HUES64 (cell line): ENCODE measurements at regions not wholly inside any gene's neighbourhood (a gene's known extent, or its start where the extent isn't known, plus 50 kb on each side); places are given as distances from the start of the nearest gene placed in this dataset.

Experiments used
- H3K27ac ChIP-seq: 2 replicates; pipeline ENCODE4 v1.7.0; 2013; ENCODE audit warnings: low read depth, low read length, inconsistent platforms
- H3K27me3 ChIP-seq: 2 replicates; pipeline ENCODE4 v1.6.1; 2013; ENCODE audit warnings: mild to moderate bottlenecking, low read length; ENCODE audit not compliant: insufficient read depth
- H3K36me3 ChIP-seq: 2 replicates; pipeline ENCODE4 v1.6.1; 2013; ENCODE audit warnings: mild to moderate bottlenecking, low read length; ENCODE audit not compliant: insufficient read depth
- H3K4me1 ChIP-seq: 2 replicates; pipeline ENCODE4 v1.6.1; 2013; ENCODE audit warnings: mild to moderate bottlenecking, low read length, moderate library complexity; ENCODE audit not compliant: insufficient read depth
- H3K4me3 ChIP-seq: 2 replicates; pipeline ENCODE4 v1.5.1; 2013; ENCODE audit warnings: mild to moderate bottlenecking, low read length, moderate library complexity
- H3K9ac ChIP-seq: 2 replicates; pipeline ENCODE4 v1.6.1; 2013; ENCODE audit warnings: mild to moderate bottlenecking, low read depth, low read length
- H3K9me3 ChIP-seq: 2 replicates; pipeline ENCODE4 v1.6.1; 2013; ENCODE audit warnings: low read depth, low read length; ENCODE audit not compliant: insufficient read depth
- WGBS: fragments of 150-250, 120-280 bp; methylation state at CpG from one replicate; pipeline ENCODE4 v1.1.7; 2013; ENCODE audit warnings: missing lambda C conversion rate; 5-methylcytosine and 5-hydroxymethylcytosine counted together

DNA sequence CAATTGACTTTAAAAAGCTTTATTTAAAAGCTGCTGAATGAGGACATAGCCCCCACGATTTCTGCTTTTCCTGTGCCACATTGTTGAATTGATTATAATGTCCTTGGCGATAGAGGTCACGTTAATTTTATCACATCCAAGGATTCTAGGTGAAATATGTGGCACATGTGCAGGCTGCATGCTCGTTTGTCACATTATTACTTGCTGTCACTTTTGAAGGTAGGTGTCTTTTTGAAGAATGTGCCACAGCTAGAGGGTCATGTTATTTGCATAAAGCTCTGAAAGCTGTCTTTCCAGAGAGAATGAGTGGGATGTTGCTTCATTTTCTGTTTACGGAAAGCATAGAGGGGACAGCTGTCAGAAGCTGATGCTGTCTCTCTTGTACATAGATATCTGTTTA lies 927.6 kb upstream of the ATXN8OS start:
- WGBS = 87% methylated on average over 5 of the region's 5 CpGs
- H3K9ac ChIP-seq = no peak overlapping the region
- H3K4me3 ChIP-seq = no peak overlapping the region
- no peaks in the 10 kb centered on the region for H3K27me3 ChIP-seq
- H3K9me3 ChIP-seq = no peaks in the 10 kb centered on the region
- H3K27ac ChIP-seq = no peak overlapping the region
- H3K36me3 ChIP-seq = no peaks in the 10 kb centered on the region
- peaks cover 12% of the 10 kb centered on the region for H3K4me1 ChIP-seq

DNA sequence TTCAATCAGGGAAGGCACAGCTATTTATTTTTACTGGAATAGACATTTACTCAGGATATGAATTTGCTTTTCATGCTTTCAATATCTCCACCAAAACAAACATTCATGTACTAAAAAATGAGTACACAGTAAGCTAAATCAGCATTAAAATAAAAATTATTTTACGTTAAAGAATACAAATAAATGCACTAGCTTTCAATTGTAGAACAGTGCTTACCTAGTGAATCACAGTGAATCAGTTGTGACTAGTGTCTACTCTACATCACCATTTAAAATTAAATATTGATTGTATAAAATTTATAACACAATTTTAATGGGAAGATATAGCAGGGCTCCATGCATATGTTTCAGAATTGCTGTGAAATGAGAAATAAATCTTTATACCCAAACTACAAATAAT lies 929.6 kb upstream of the ATXN8OS start:
- Histone ChIP-seq H3K27me3 (no peaks in the 10 kb centered on the region), H3K27ac (no peak overlapping the region), H3K4me3 (no peak overlapping the region), H3K9me3 (no peaks in the 10 kb centered on the region), H3K36me3 (no peaks in the 10 kb centered on the region), H3K4me1 (peaks cover 20% of the 10 kb centered on the region), H3K9ac (no peak overlapping the region)
- WGBS = no CpG with 5 or more reads among the region's 1 CpG

GRCh38 chr13:69168436-69168835 lies 939.2 kb upstream of the ATXN8OS start:
- Histone ChIP-seq H3K4me1 (0 out of 2 replicates have a peak, but pooled peaks cover 2% of the 10 kb centered on the region), H3K27me3 (no peaks in the 10 kb centered on the region), H3K36me3 (no peaks in the 10 kb centered on the region), H3K9me3 (no peaks in the 10 kb centered on the region), H3K9ac (no peak overlapping the region), H3K4me3 (no peak overlapping the region), H3K27ac (no peak overlapping the region)
- whole genome bisulfite sequencing = 94% methylated on average over 9 of the region's 9 CpGs

- no peaks in the 10 kb centered on the region for H3K36me3 ChIP-seq
- H3K27ac ChIP-seq = no peak overlapping the region
- H3K4me1 ChIP-seq = no peaks in the 10 kb centered on the region
- no peak overlapping the region for H3K4me3 ChIP-seq
- WGBS = 100% methylated on average over 1 of the region's 2 CpGs
- no peak overlapping the region for H3K9ac ChIP-seq
- no peaks in the 10 kb centered on the region for H3K9me3 ChIP-seq
- no peaks in the 10 kb centered on the region for H3K27me3 ChIP-seq
These were observed 952.5 kb upstream of the ATXN8OS start for GRCh38 chr13:69155136-69155535.

DNA sequence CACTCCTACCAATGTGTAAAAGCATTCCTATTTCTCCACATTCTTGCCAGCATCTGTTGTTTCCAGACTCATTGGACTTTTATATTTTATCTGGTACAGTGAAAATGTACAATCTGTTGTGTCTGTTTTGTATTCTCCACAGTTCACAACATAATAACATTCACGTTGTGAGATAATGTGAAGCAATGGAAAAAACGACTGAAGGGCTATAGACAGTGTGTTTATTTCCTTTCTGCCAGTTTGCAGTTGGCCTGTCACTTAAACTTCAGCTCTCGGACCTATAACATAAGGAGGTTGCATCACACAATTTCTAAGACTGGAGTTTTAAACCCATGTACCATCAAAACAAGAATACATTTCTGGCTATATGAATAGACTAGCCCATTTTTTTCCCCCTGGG lies 965.5 kb upstream of the ATXN8OS start:
- WGBS = 90% methylated on average over 3 of the region's 3 CpGs
- Histone ChIP-seq H3K4me3 (no peak overlapping the region), H3K27ac (no peak overlapping the region), H3K9me3 (no peaks in the 10 kb centered on the region), H3K9ac (no peak overlapping the region), H3K27me3 (no peaks in the 10 kb centered on the region), H3K36me3 (no peaks in the 10 kb centered on the region), H3K4me1 (no peaks in the 10 kb centered on the region)

DNA sequence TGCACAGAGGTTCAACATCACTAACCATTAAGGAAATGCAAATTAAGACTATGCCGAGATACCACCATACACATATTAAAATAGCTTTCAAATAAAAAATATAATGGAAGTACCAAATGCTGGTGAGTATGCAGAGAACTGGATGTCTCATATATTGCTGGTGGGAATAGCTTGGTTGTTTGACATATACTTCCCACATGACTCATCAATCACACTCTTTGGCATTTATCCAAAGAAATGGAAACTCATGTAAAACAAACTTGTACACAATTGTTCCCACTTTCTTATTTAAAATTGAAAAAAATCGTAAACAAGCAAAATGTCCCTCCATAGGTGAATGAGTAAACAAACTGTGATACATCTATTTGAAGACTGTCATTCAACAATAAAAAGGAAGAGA lies 982.6 kb upstream of the ATXN8OS start:
- WGBS = 100% methylated on average over 1 of the region's 2 CpGs
- Histone ChIP-seq H3K36me3 (no peaks in the 10 kb centered on the region), H3K27ac (no peak overlapping the region), H3K4me1 (peaks cover 9% of the 10 kb centered on the region; the same call in 1 of the 2 replicates), H3K9ac (no peak overlapping the region), H3K9me3 (no peaks in the 10 kb centered on the region), H3K27me3 (no peaks in the 10 kb centered on the region), H3K4me3 (no peak overlapping the region)

DNA sequence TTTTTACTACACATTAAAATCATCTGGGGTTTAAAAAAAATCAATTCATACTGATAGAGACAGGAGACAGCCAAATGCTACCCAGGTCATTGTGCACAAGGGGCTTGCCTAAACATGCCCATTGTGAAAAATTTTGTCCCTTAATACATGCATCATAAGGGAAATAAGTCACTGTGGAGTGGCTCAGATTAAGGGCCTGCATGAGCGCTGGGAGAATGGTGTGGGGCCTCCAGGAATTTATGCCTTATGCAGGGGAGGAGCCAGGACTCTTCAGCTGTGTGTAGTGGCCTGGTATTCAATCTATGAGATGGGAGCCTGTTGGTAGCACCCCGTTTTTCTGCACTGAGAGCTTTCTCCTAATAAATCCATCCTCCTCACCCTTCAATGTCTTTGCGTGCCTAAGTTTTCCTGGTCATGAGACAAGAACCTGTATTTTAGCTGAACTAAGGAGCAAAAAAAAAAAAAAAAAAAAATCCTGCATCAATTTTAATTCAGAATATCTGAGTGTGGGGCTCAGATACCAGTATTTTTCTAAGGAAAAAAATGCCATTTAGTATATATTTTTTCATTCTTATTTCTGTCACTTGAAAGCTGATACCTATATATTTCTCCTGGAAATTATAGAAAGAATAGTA lies 997.6 kb upstream of the ATXN8OS start:
- 96% methylated on average over 3 of the region's 3 CpGs for WGBS
- no peaks in the 10 kb centered on the region for H3K27me3 ChIP-seq
- H3K4me3 ChIP-seq = no peak overlapping the region
- peaks cover 40% of the 10 kb centered on the region for H3K9me3 ChIP-seq
- H3K4me1 ChIP-seq = no peaks in the 10 kb centered on the region
- peaks cover 5% of the 10 kb centered on the region; the same call in 1 of the 2 replicates for H3K36me3 ChIP-seq
- no peak overlapping the region for H3K9ac ChIP-seq
- H3K27ac ChIP-seq = no peak overlapping the region

GRCh38 chr13:69108486-69108885 lies 999.1 kb upstream of the ATXN8OS start:
- no peak overlapping the region for H3K9ac ChIP-seq
- no peak overlapping the region for H3K4me3 ChIP-seq
- no peaks in the 10 kb centered on the region for H3K27me3 ChIP-seq
- H3K27ac ChIP-seq = no peak overlapping the region
- H3K9me3 ChIP-seq = peaks cover 40% of the 10 kb centered on the region
- no peaks in the 10 kb centered on the region for H3K4me1 ChIP-seq
- H3K36me3 ChIP-seq = peaks cover 5% of the 10 kb centered on the region; the same call in 1 of the 2 replicates

GRCh38 chr13:69107436-69107835 lies 1000.2 kb upstream of the ATXN8OS start:
- no peak overlapping the region for H3K9ac ChIP-seq
- H3K9me3 ChIP-seq = peaks cover 40% of the 10 kb centered on the region
- no peaks in the 10 kb centered on the region for H3K27me3 ChIP-seq
- H3K4me1 ChIP-seq = no peaks in the 10 kb centered on the region
- H3K27ac ChIP-seq = no peak overlapping the region
- H3K4me3 ChIP-seq = no peak overlapping the region
- peaks cover 5% of the 10 kb centered on the region; the same call in 1 of the 2 replicates for H3K36me3 ChIP-seq

GRCh38 chr13:69101841-69102240 lies 1005.8 kb upstream of the ATXN8OS start:
- Histone ChIP-seq H3K4me3 (no peak overlapping the region), H3K9ac (no peak overlapping the region), H3K27me3 (no peaks in the 10 kb centered on the region), H3K27ac (no peak overlapping the region), H3K4me1 (no peaks in the 10 kb centered on the region), H3K9me3 (peaks cover 3% of the 10 kb centered on the region; the same call in 1 of the 2 replicates), H3K36me3 (no peaks in the 10 kb centered on the region)
- no CpG with 5 or more reads among the region's 1 CpG for WGBS

- no peaks in the 10 kb centered on the region for H3K27me3 ChIP-seq
- WGBS = 94% methylated on average over 1 of the region's 1 CpG
- no peaks in the 10 kb centered on the region for H3K36me3 ChIP-seq
- H3K9ac ChIP-seq = no peak overlapping the region
- H3K4me3 ChIP-seq = no peak overlapping the region
- H3K4me1 ChIP-seq = no peaks in the 10 kb centered on the region
- no peak overlapping the region for H3K27ac ChIP-seq
- no peaks in the 10 kb centered on the region for H3K9me3 ChIP-seq
These were observed 1013.1 kb upstream of the ATXN8OS start for GRCh38 chr13:69094485-69094884.
